ENCODE measurements at regions not wholly inside any gene's neighbourhood (a gene's known extent, or its start where the extent isn't known, plus 50 kb on each side); places are given as distances from the start of the nearest gene placed in this dataset.
"Not testable (repeated sequence)": the region's sequence is repeated elsewhere in the genome, so short reads cannot be mapped to it uniquely, and the experiment has no call there.

DNA sequence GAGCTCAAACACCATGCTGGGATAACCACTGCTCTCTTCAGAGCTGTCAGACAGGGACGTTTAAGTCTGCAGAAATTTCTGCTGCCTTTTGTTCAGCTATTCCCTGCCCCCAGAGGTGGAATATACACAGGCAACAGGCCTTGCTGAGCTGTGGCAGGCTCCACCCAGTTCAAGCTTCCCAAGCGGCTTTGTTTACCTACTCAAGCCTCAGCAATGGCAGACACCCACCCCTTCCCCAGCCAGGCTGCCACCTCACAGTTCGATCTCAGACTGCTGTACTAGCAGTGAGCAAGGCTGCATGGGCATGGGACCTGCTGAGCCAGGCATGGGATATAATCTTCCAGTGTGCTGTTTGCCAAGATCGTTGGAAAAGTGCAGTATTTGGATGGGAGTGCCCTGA lies 1220.5 kb downstream of the FLRT2 start:
- TF ChIP-seq SP1 (IDR thresholded peaks at IDR 0.05); SP1 (CRISPR knock-in tag; IDR thresholded peaks at IDR 0.05); DNMT1 (CRISPR knock-in tag; IDR thresholded peaks at IDR 0.05); SUZ12 (IDR thresholded peaks at IDR 0.05; ENCODE audit: low read depth, low read length); CREB1 (IDR thresholded peaks at IDR 0.05); CREB1 (CRISPR knock-in tag; IDR thresholded peaks at IDR 0.05); CTCF (CRISPR knock-in tag; IDR thresholded peaks at IDR 0.05); HNRNPH1 (optimal IDR thresholded peaks at IDR 0.05; ENCODE audit: low read depth, low read length); POLR2A (IDR thresholded peaks at IDR 0.05; ENCODE audit: insufficient read depth in 1 of 2, low read depth in 2 of 2, low read length in 2 of 2); STAG1 (CRISPR knock-in tag; IDR thresholded peaks at IDR 0.05); MTF1 (CRISPR knock-in tag; IDR thresholded peaks at IDR 0.05); MTA3 (CRISPR knock-in tag; IDR thresholded peaks at IDR 0.05); ZBTB3 (CRISPR knock-in tag; IDR thresholded peaks at IDR 0.05; ENCODE audit: borderline replicate concordance, low read depth); NFE2L2 (IDR thresholded peaks at IDR 0.05; ENCODE audit: low read length); ARHGAP35 (CRISPR knock-in tag; IDR thresholded peaks at IDR 0.05; ENCODE audit: borderline replicate concordance): not testable (repeated sequence)
